ENCODE measurements at regions not wholly inside any gene's neighbourhood (a gene's known extent, or its start where the extent isn't known, plus 50 kb on each side); places are given as distances from the start of the nearest gene placed in this dataset.

DNA sequence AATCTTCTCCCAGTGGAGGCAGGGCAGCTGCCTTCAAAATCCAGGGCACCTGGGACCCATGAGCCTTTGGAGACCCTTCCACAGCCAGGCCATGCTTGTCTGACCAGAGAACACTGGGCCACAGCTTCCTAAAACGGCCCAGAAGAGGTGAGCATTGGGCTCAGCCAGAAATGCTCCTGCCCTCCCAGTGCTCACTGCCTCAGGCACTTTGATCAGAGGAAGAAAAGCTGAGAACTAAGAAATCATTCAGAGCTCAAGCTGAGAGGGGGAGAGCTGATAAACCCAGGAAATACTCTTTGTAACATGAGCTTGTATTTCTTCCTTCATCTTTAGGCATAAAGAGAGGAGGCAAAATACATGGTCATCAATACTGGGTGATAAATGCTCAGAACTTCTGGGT lies 365.5 kb upstream of the KLHL29 start:
- H3K79me1 ChIP-seq (ENCODE audit: low read depth, low read length), result no peaks in the 10 kb centered on the region
- H3K27ac ChIP-seq (replicated peaks; ENCODE audit: low read length), result no peak overlapping the region
- no peak overlapping the region for H2AK5ac ChIP-seq (ENCODE audit: low read depth, low read length)
- H4K8ac ChIP-seq (ENCODE audit: low read depth, low read length), result no peak overlapping the region
- no peak for DNase-seq (ENCODE audit: low spot score)
- no peak overlapping the region for H4K91ac ChIP-seq (ENCODE audit: low read depth, low read length, poor library complexity)
- H3K9ac ChIP-seq (ENCODE audit: low read depth, low read length, poor library complexity), result no peak overlapping the region
- no peak overlapping the region for H2AFZ ChIP-seq (ENCODE audit: low read length)
- H3K4me1 ChIP-seq (ENCODE audit: control insufficient read depth in 2 of 2, insufficient read depth in 1 of 2, low read depth in 1 of 2, low read length in 2 of 2), result peaks cover 0 to 3% of the 10 kb centered on the region in 2 donors
- no peaks in the 10 kb centered on the region for H3K27me3 ChIP-seq (ENCODE audit: control insufficient read depth in 3 of 3, insufficient read depth in 3 of 3, low read depth in 1 of 3, low read length in 3 of 3)
- no peak overlapping the region for H3K4ac ChIP-seq (ENCODE audit: low read length)
- no peak overlapping the region for H3K23ac ChIP-seq (ENCODE audit: low read depth, low read length, poor library complexity)
- no peak overlapping the region for H2BK12ac ChIP-seq (ENCODE audit: low read length)
- no peaks in the 10 kb centered on the region for H3K9me3 ChIP-seq (replicated peaks in 1 of 2; ENCODE audit: control insufficient read depth in 2 of 2, insufficient read depth in 1 of 2, low read depth in 1 of 2, low read length in 2 of 2)
- H2BK15ac ChIP-seq (ENCODE audit: low read length), result no peak overlapping the region
- no peak overlapping the region for H3K4me2 ChIP-seq (ENCODE audit: insufficient read depth, low read length, poor library complexity, severe bottlenecking)
- no peaks in the 10 kb centered on the region for H3K36me3 ChIP-seq (replicated peaks in 1 of 2; ENCODE audit: control insufficient read depth in 2 of 2, insufficient read depth in 2 of 2, low read length in 2 of 2)
- no peak overlapping the region for H3K4me3 ChIP-seq (ENCODE audit: low read length in 2 of 2)
- no CpG with 5 or more reads among the region's 1 CpG for WGBS, 2 donors (ENCODE audit: extremely low coverage in 2 of 2, insufficient read length in 2 of 2, insufficient replicate concordance in 1 of 2)
- H3K14ac ChIP-seq (ENCODE audit: low read length), result no peak overlapping the region
- H3K18ac ChIP-seq (ENCODE audit: low read length), result no peak overlapping the region
- no peak overlapping the region for H2BK5ac ChIP-seq (ENCODE audit: low read length)
- H2BK120ac ChIP-seq (ENCODE audit: low read depth, low read length), result no peak overlapping the region

DNA sequence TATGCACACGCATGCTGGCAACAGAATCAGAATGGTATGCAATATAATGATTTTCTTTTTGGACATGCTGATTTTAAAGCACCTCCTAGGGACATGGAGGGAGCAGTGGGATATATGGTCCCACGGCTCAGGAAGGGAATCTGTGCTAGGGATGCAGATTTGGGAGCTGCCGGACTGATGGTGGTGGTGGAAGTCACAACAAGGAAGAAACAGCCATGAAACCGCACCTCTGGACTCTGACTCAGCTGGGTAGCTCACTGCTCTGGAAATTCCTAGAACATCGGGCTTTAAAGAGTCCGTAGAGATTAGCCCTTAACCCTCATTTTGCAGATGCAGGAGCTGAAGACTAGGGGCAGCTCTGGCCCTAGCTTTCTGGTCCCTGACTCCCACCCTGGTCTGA lies 364.3 kb upstream of the KLHL29 start:
- H3K27me3 ChIP-seq (ENCODE audit: control insufficient read depth in 3 of 3, insufficient read depth in 3 of 3, low read depth in 1 of 3, low read length in 3 of 3), result no peaks in the 10 kb centered on the region
- H2BK5ac ChIP-seq (ENCODE audit: low read length), result no peak overlapping the region
- H3K36me3 ChIP-seq (replicated peaks in 1 of 2; ENCODE audit: control insufficient read depth in 2 of 2, insufficient read depth in 2 of 2, low read length in 2 of 2), result no peaks in the 10 kb centered on the region
- H4K8ac ChIP-seq (ENCODE audit: low read depth, low read length), result no peak overlapping the region
- H3K9me3 ChIP-seq (replicated peaks in 1 of 2; ENCODE audit: control insufficient read depth in 2 of 2, insufficient read depth in 1 of 2, low read depth in 1 of 2, low read length in 2 of 2), result no peaks in the 10 kb centered on the region
- no peak overlapping the region for H3K14ac ChIP-seq (ENCODE audit: low read length)
- no peak overlapping the region for H3K9ac ChIP-seq (ENCODE audit: low read depth, low read length, poor library complexity)
- H4K91ac ChIP-seq (ENCODE audit: low read depth, low read length, poor library complexity), result no peak overlapping the region
- H3K4me1 ChIP-seq (ENCODE audit: control insufficient read depth in 2 of 2, insufficient read depth in 1 of 2, low read depth in 1 of 2, low read length in 2 of 2), result peaks cover 0 to 6% of the 10 kb centered on the region in 2 donors
- H3K4me3 ChIP-seq (ENCODE audit: low read length in 2 of 2), result no peak overlapping the region
- no peak for DNase-seq (ENCODE audit: low spot score)
- no peak overlapping the region for H2BK120ac ChIP-seq (ENCODE audit: low read depth, low read length)
- H2BK15ac ChIP-seq (ENCODE audit: low read length), result no peak overlapping the region
- no peaks in the 10 kb centered on the region for H3K79me1 ChIP-seq (ENCODE audit: low read depth, low read length)
- no peak overlapping the region for H2BK12ac ChIP-seq (ENCODE audit: low read length)
- no peak overlapping the region for H3K27ac ChIP-seq (replicated peaks; ENCODE audit: low read length)
- no peak overlapping the region for H3K23ac ChIP-seq (ENCODE audit: low read depth, low read length, poor library complexity)
- no peak overlapping the region for H3K4me2 ChIP-seq (ENCODE audit: insufficient read depth, low read length, poor library complexity, severe bottlenecking)
- H2AFZ ChIP-seq (ENCODE audit: low read length), result no peak overlapping the region
- no peak overlapping the region for H2AK5ac ChIP-seq (ENCODE audit: low read depth, low read length)
- no peak overlapping the region for H3K4ac ChIP-seq (ENCODE audit: low read length)
- H3K18ac ChIP-seq (ENCODE audit: low read length), result no peak overlapping the region
- WGBS, 2 donors (ENCODE audit: extremely low coverage in 2 of 2, insufficient read length in 2 of 2, insufficient replicate concordance in 1 of 2), result no CpG with 5 or more reads among the region's 6 CpGs

DNA sequence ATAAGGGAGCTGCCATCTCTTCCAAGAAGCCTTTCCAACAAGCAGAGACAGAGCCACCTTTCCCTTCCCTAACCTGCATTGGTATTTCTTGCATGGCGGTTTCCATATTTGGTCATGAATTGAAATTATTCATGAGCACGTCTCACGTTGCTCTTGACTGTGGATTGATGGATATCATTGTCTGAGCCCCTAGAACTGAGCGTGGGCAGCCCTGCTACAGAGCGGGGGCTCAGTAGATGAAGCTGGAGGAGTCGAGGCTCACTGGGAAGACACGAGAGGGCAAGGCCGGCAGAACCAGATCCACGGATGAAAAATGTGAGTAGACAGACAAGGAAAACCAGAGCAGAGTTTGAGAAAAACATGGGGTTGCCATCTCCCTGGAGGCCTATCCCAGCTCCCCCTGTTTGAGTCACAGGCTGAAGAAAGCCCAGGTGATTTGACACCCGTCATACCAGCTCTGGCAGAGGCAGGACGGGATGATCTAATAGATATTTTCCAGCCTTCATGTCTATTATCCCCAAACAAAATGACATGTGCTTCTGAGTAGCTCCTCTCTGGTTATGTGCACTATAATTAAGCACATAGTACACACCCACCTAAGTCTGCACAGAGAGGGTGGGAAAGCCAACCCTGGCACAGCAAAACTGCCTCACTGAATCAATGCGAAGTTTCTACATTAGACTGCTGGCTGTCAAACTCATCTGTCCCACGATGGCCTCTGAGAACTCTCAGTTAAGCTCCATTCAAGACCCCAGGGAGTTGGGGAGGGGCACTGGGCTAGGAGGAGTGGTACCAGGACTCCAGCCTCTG lies 363.5 kb upstream of the KLHL29 start:
- no peak overlapping the region for H3K23ac ChIP-seq (ENCODE audit: low read depth, low read length, poor library complexity)
- H3K27me3 ChIP-seq (ENCODE audit: control insufficient read depth in 3 of 3, insufficient read depth in 3 of 3, low read depth in 1 of 3, low read length in 3 of 3), result no peaks in the 10 kb centered on the region
- DNase-seq (ENCODE audit: low spot score), result no peak
- no peak overlapping the region for H3K9ac ChIP-seq (ENCODE audit: low read depth, low read length, poor library complexity)
- H4K91ac ChIP-seq (ENCODE audit: low read depth, low read length, poor library complexity), result no peak overlapping the region
- H3K14ac ChIP-seq (ENCODE audit: low read length), result no peak overlapping the region
- H4K8ac ChIP-seq (ENCODE audit: low read depth, low read length), result no peak overlapping the region
- H3K18ac ChIP-seq (ENCODE audit: low read length), result no peak overlapping the region
- no peak overlapping the region for H2AK5ac ChIP-seq (ENCODE audit: low read depth, low read length)
- no peak overlapping the region for H3K4ac ChIP-seq (ENCODE audit: low read length)
- no peak overlapping the region for H3K4me2 ChIP-seq (ENCODE audit: insufficient read depth, low read length, poor library complexity, severe bottlenecking)
- H3K27ac ChIP-seq (replicated peaks; ENCODE audit: low read length), result no peak overlapping the region
- no peak overlapping the region for H2BK15ac ChIP-seq (ENCODE audit: low read length)
- no peak overlapping the region for H3K4me3 ChIP-seq (ENCODE audit: low read length in 2 of 2)
- no peak overlapping the region for H2BK5ac ChIP-seq (ENCODE audit: low read length)
- no peaks in the 10 kb centered on the region for H3K9me3 ChIP-seq (replicated peaks in 1 of 2; ENCODE audit: control insufficient read depth in 2 of 2, insufficient read depth in 1 of 2, low read depth in 1 of 2, low read length in 2 of 2)
- H3K4me1 ChIP-seq (ENCODE audit: control insufficient read depth in 2 of 2, insufficient read depth in 1 of 2, low read depth in 1 of 2, low read length in 2 of 2), result peaks cover 0 to 6% of the 10 kb centered on the region in 2 donors
- no peak overlapping the region for H2AFZ ChIP-seq (ENCODE audit: low read length)
- H3K79me1 ChIP-seq (ENCODE audit: low read depth, low read length), result no peaks in the 10 kb centered on the region
- no peaks in the 10 kb centered on the region for H3K36me3 ChIP-seq (replicated peaks in 1 of 2; ENCODE audit: control insufficient read depth in 2 of 2, insufficient read depth in 2 of 2, low read length in 2 of 2)
- H2BK12ac ChIP-seq (ENCODE audit: low read length), result no peak overlapping the region
- WGBS, 2 donors (ENCODE audit: extremely low coverage in 2 of 2, insufficient read length in 2 of 2, insufficient replicate concordance in 1 of 2), result no CpG with 5 or more reads among the region's 13 CpGs
- H2BK120ac ChIP-seq (ENCODE audit: low read depth, low read length), result no peak overlapping the region

DNA sequence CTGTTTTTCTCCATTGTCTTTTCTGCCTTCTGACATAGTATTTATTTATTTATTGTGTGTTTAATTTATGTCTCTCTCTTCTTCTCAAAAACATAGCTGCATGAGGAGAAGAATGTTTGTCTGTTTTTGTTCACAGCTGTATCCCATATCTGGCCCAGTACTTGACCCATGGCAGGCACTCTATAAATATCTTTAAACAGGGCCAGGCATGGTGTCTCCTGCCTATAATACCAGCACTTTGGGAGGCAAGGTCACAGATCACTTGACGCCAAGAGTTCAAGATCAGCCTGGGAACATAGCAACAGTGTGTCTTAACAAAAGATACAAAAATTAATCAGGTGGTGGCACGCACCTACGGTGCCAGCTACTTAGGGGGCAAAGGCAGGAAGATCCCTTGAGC lies 361.3 kb upstream of the KLHL29 start:
- no peak overlapping the region for H3K14ac ChIP-seq (ENCODE audit: low read length)
- H3K9ac ChIP-seq (ENCODE audit: low read depth, low read length, poor library complexity), result no peak overlapping the region
- H3K9me3 ChIP-seq (replicated peaks in 1 of 2; ENCODE audit: control insufficient read depth in 2 of 2, insufficient read depth in 1 of 2, low read depth in 1 of 2, low read length in 2 of 2), result no peaks in the 10 kb centered on the region
- no peak overlapping the region for H2AK5ac ChIP-seq (ENCODE audit: low read depth, low read length)
- H3K23ac ChIP-seq (ENCODE audit: low read depth, low read length, poor library complexity), result no peak overlapping the region
- peaks cover 0 to 4% of the 10 kb centered on the region in 2 donors for H3K4me1 ChIP-seq (ENCODE audit: control insufficient read depth in 2 of 2, insufficient read depth in 1 of 2, low read depth in 1 of 2, low read length in 2 of 2)
- H4K8ac ChIP-seq (ENCODE audit: low read depth, low read length), result no peak overlapping the region
- WGBS, 2 donors (ENCODE audit: extremely low coverage in 2 of 2, insufficient read length in 2 of 2, insufficient replicate concordance in 1 of 2), result no CpG with 5 or more reads among the region's 3 CpGs
- H2BK5ac ChIP-seq (ENCODE audit: low read length), result no peak overlapping the region
- H2BK12ac ChIP-seq (ENCODE audit: low read length), result no peak overlapping the region
- no peak overlapping the region for H2BK15ac ChIP-seq (ENCODE audit: low read length)
- H4K91ac ChIP-seq (ENCODE audit: low read depth, low read length, poor library complexity), result no peak overlapping the region
- no peaks in the 10 kb centered on the region for H3K27me3 ChIP-seq (ENCODE audit: control insufficient read depth in 3 of 3, insufficient read depth in 3 of 3, low read depth in 1 of 3, low read length in 3 of 3)
- H2BK120ac ChIP-seq (ENCODE audit: low read depth, low read length), result no peak overlapping the region
- no peak overlapping the region for H3K18ac ChIP-seq (ENCODE audit: low read length)
- H3K4me2 ChIP-seq (ENCODE audit: insufficient read depth, low read length, poor library complexity, severe bottlenecking), result no peak overlapping the region
- H3K79me1 ChIP-seq (ENCODE audit: low read depth, low read length), result no peaks in the 10 kb centered on the region
- H3K4ac ChIP-seq (ENCODE audit: low read length), result no peak overlapping the region
- DNase-seq (ENCODE audit: low spot score), result no peak
- no peaks in the 10 kb centered on the region for H3K36me3 ChIP-seq (replicated peaks in 1 of 2; ENCODE audit: control insufficient read depth in 2 of 2, insufficient read depth in 2 of 2, low read length in 2 of 2)
- no peak overlapping the region for H3K4me3 ChIP-seq (ENCODE audit: low read length in 2 of 2)
- H3K27ac ChIP-seq (replicated peaks; ENCODE audit: low read length), result no peak overlapping the region
- H2AFZ ChIP-seq (ENCODE audit: low read length), result no peak overlapping the region
